ENCODE measurements at regions not wholly inside any gene's neighbourhood (a gene's known extent, or its start where the extent isn't known, plus 50 kb on each side); places are given as distances from the start of the nearest gene placed in this dataset.

GRCh38 chr18:55119434-55119833 lies 160.2 kb upstream of the CCDC68 start:
- POLR2A ChIA-PET: no interaction called here
- CTCF ChIA-PET: no interaction called here
- TF ChIP-seq HDGF (IDR thresholded peaks at IDR 0.05; ENCODE audit: borderline replicate concordance) (no peak), ZNF384 (IDR thresholded peaks at IDR 0.05) (no peak), TARDBP (IDR thresholded peaks at IDR 0.05) (no peak), NFRKB (IDR thresholded peaks at IDR 0.05) (no peak), FOXK2 (IDR thresholded peaks at IDR 0.05) (no peak), ARNT (IDR thresholded peaks at IDR 0.05) (no peak), PKNOX1 (IDR thresholded peaks at IDR 0.05) (no peak), SUZ12 (IDR thresholded peaks at IDR 0.05) (no peak), ELF4 (IDR thresholded peaks at IDR 0.05) (no peak), CTBP1 (IDR thresholded peaks at IDR 0.05; ENCODE audit: borderline replicate concordance) (no peak), LEF1 (IDR thresholded peaks at IDR 0.05; ENCODE audit: borderline replicate concordance) (no peak), FOXM1 (IDR thresholded peaks at IDR 0.05; ENCODE audit: borderline replicate concordance) (no peak), L3MBTL2 (conservative IDR thresholded peaks at IDR 0.05) (no peak), SP1 (IDR thresholded peaks at IDR 0.05) (no peak), FOXA1 (IDR thresholded peaks at IDR 0.05) (no peak), BHLHE40 (IDR thresholded peaks at IDR 0.05; ENCODE audit: borderline replicate concordance) (no peak)
- DNase-seq (ENCODE audit: extremely low spot score): no peak

- DNase-seq (ENCODE audit: extremely low spot score): no peak
- TF ChIP-seq L3MBTL2 (conservative IDR thresholded peaks at IDR 0.05) (no peak), ZNF384 (IDR thresholded peaks at IDR 0.05) (no peak), SUZ12 (IDR thresholded peaks at IDR 0.05) (no peak), TARDBP (IDR thresholded peaks at IDR 0.05) (no peak), NFRKB (IDR thresholded peaks at IDR 0.05) (no peak), SP1 (IDR thresholded peaks at IDR 0.05) (no peak), HDGF (IDR thresholded peaks at IDR 0.05; ENCODE audit: borderline replicate concordance) (no peak), FOXK2 (IDR thresholded peaks at IDR 0.05) (no peak), CTBP1 (IDR thresholded peaks at IDR 0.05; ENCODE audit: borderline replicate concordance) (no peak)
- ChIA-PET POLR2A (no interaction called here), CTCF (no interaction called here)
These were observed 159.8 kb upstream of the CCDC68 start for GRCh38 chr18:55119016-55119415.

- ChIA-PET CTCF (no interaction called here), POLR2A (no interaction called here)
- no peak for TF ChIP-seq FOXK2 (IDR thresholded peaks at IDR 0.05)
- no peak for TF ChIP-seq SUZ12 (IDR thresholded peaks at IDR 0.05)
- no peak for TF ChIP-seq CTBP1 (IDR thresholded peaks at IDR 0.05; ENCODE audit: borderline replicate concordance)
- no peak for TF ChIP-seq HDGF (IDR thresholded peaks at IDR 0.05; ENCODE audit: borderline replicate concordance)
- no peak for TF ChIP-seq FOXA1 (IDR thresholded peaks at IDR 0.05)
- DNase-seq (ENCODE audit: extremely low spot score): no peak
These were observed 157.6 kb upstream of the CCDC68 start for GRCh38 chr18:55116863-55117262.

GRCh38 chr18:55115606-55116005 lies 156.3 kb upstream of the CCDC68 start:
- CTCF ChIA-PET: no interaction called here
- POLR2A ChIA-PET: no interaction called here
- TF ChIP-seq SUZ12 (IDR thresholded peaks at IDR 0.05): no peak
- no peak for TF ChIP-seq CTBP1 (IDR thresholded peaks at IDR 0.05; ENCODE audit: borderline replicate concordance)
- TF ChIP-seq ZNF384 (IDR thresholded peaks at IDR 0.05): no peak
- no peak for TF ChIP-seq FOXK2 (IDR thresholded peaks at IDR 0.05)
- no peak for TF ChIP-seq ELF4 (IDR thresholded peaks at IDR 0.05)
- no peak for TF ChIP-seq PKNOX1 (IDR thresholded peaks at IDR 0.05)
- TF ChIP-seq BHLHE40 (IDR thresholded peaks at IDR 0.05; ENCODE audit: borderline replicate concordance): no peak
- TF ChIP-seq TARDBP (IDR thresholded peaks at IDR 0.05): no peak
- TF ChIP-seq FOXA1 (IDR thresholded peaks at IDR 0.05): no peak
- no peak for TF ChIP-seq HDGF (IDR thresholded peaks at IDR 0.05; ENCODE audit: borderline replicate concordance)
- no peak for TF ChIP-seq FOXM1 (IDR thresholded peaks at IDR 0.05; ENCODE audit: borderline replicate concordance)
- no peak for TF ChIP-seq NFRKB (IDR thresholded peaks at IDR 0.05)
- no peak for TF ChIP-seq L3MBTL2 (conservative IDR thresholded peaks at IDR 0.05)
- no peak for TF ChIP-seq ARNT (IDR thresholded peaks at IDR 0.05)
- no peak for TF ChIP-seq LEF1 (IDR thresholded peaks at IDR 0.05; ENCODE audit: borderline replicate concordance)
- no peak for TF ChIP-seq SP1 (IDR thresholded peaks at IDR 0.05)
- no peak for DNase-seq (ENCODE audit: extremely low spot score)

GRCh38 chr18:55114876-55115275 lies 155.6 kb upstream of the CCDC68 start:
- CTCF ChIA-PET: no interaction called here

GRCh38 chr18:55113800-55114199 lies 154.5 kb upstream of the CCDC68 start:
- TF ChIP-seq TARDBP (IDR thresholded peaks at IDR 0.05) (no peak), FOXA1 (IDR thresholded peaks at IDR 0.05) (no peak), FOXK2 (IDR thresholded peaks at IDR 0.05) (no peak), SUZ12 (IDR thresholded peaks at IDR 0.05) (no peak), LEF1 (IDR thresholded peaks at IDR 0.05; ENCODE audit: borderline replicate concordance) (no peak), HDGF (IDR thresholded peaks at IDR 0.05; ENCODE audit: borderline replicate concordance) (no peak)
- ChIA-PET CTCF (interaction anchor here (0.7 kb wide), 1 partner anchor 659 kb away, joined by 7 read pairs; no protein-coding TSS in a partner anchor), POLR2A (no interaction called here)
- DNase-seq (ENCODE audit: extremely low spot score): no peak

More at GRCh38 chr18:55114876-55115275, 155.6 kb upstream of the CCDC68 start:
- no peak for DNase-seq (ENCODE audit: extremely low spot score)
- TF ChIP-seq NFRKB (IDR thresholded peaks at IDR 0.05) (no peak), FOXA1 (IDR thresholded peaks at IDR 0.05) (no peak), CTBP1 (IDR thresholded peaks at IDR 0.05; ENCODE audit: borderline replicate concordance) (no peak), FOXM1 (IDR thresholded peaks at IDR 0.05; ENCODE audit: borderline replicate concordance) (no peak), PKNOX1 (IDR thresholded peaks at IDR 0.05) (no peak), SUZ12 (IDR thresholded peaks at IDR 0.05) (no peak), TARDBP (IDR thresholded peaks at IDR 0.05) (no peak), LEF1 (IDR thresholded peaks at IDR 0.05; ENCODE audit: borderline replicate concordance) (no peak), FOXK2 (IDR thresholded peaks at IDR 0.05) (no peak)
- POLR2A ChIA-PET: no interaction called here
